Liver (tissue), 8 donors: ENCODE measurements at regions not wholly inside any gene's neighbourhood (a gene's known extent, or its start where the extent isn't known, plus 50 kb on each side); places are given as distances from the start of the nearest gene placed in this dataset.

ENCODE experiments used
- DNase-seq: peaks from one replicate; pipeline ENCODE4 v3.0.0-alpha.2; 2017; ENCODE audit warnings: low spot score
- H3K27ac ChIP-seq, 2 donors: one replicate each; pipeline ENCODE4 v1.7.0; 2013; ENCODE audit warnings: inconsistent platforms in 2 of 2, low read length in 2 of 2, control low read depth in 1 of 2, low read depth in 1 of 2, mild to moderate bottlenecking in 1 of 2
- H3K27me3 ChIP-seq, 4 donors: one replicate each; pipeline versions ENCODE4 v1.6.1 to v1.7.0; 2013; ENCODE audit warnings: low read length in 3 of 4, inconsistent platforms in 1 of 4, mild to moderate bottlenecking in 1 of 4, moderate library complexity in 1 of 4; ENCODE audit not compliant: control insufficient read depth in 4 of 4, insufficient read depth in 4 of 4
- H3K36me3 ChIP-seq, 4 donors: one replicate each; pipeline versions ENCODE4 v1.6.1 to v1.7.0; 2013; ENCODE audit warnings: low read length in 3 of 4, mild to moderate bottlenecking in 3 of 4, low read depth in 1 of 4, moderate library complexity in 1 of 4; ENCODE audit not compliant: control insufficient read depth in 4 of 4, insufficient read depth in 3 of 4
- H3K4me1 ChIP-seq, 4 donors: one replicate each; pipeline versions ENCODE4 v1.6.1 to v1.7.0; 2013; ENCODE audit warnings: low read length in 3 of 4, mild to moderate bottlenecking in 3 of 4, moderate library complexity in 1 of 4; ENCODE audit not compliant: control insufficient read depth in 4 of 4, insufficient read depth in 4 of 4
- H3K4me3 ChIP-seq, 3 donors: one replicate each; pipeline versions ENCODE4 v1.6.1 to v1.7.0; 2013; ENCODE audit warnings: low read length in 3 of 3, control low read depth in 1 of 3, low read depth in 1 of 3, mild to moderate bottlenecking in 1 of 3
- H3K9ac ChIP-seq, 2 donors: one replicate each; pipeline ENCODE4 v1.7.0; 2013; ENCODE audit warnings: low read length in 2 of 2, mild to moderate bottlenecking in 2 of 2, moderate library complexity in 2 of 2, control low read depth in 1 of 2, low read depth in 1 of 2
- H3K9me3 ChIP-seq, 4 donors: one replicate each; pipeline versions ENCODE4 v1.6.1 to v1.7.0; 2013; ENCODE audit warnings: low read length in 3 of 4; ENCODE audit not compliant: control insufficient read depth in 4 of 4
- EGR1 ChIP-seq, 2 donors: IDR thresholded peaks; 2 replicates each; pipeline ENCODE4 v1.6.1; 2016 to 2018; ENCODE audit warnings: antibody characterized with exemption in 2 of 2, low read depth in 2 of 2
- FOXA1 ChIP-seq: IDR thresholded peaks from 2 replicates; pipeline ENCODE4 v1.6.1; 2016; ENCODE audit warnings: antibody characterized with exemption
- FOXA2 ChIP-seq: IDR thresholded peaks from 2 replicates; pipeline ENCODE4 v1.6.1; 2016; ENCODE audit warnings: antibody characterized with exemption
- GABPA ChIP-seq, 2 donors: IDR thresholded peaks in 1 of 2; conservative IDR thresholded peaks in 1 of 2; 2 replicates each; pipeline ENCODE4 v1.6.1; 2016; ENCODE audit warnings: antibody characterized with exemption in 2 of 2, mild to moderate bottlenecking in 1 of 2, moderate library complexity in 1 of 2
- HNF4A ChIP-seq, 2 donors: conservative IDR thresholded peaks; 2 replicates each; pipeline ENCODE4 v1.6.1; 2016; ENCODE audit warnings: antibody characterized with exemption in 2 of 2, mild to moderate bottlenecking in 2 of 2
- HNF4G ChIP-seq: IDR thresholded peaks from 2 replicates; pipeline ENCODE4 v1.6.1; 2016; ENCODE audit warnings: antibody characterized with exemption
- JUND ChIP-seq, 2 donors: IDR thresholded peaks; 2 replicates each; pipeline ENCODE4 v1.6.1; 2016; ENCODE audit warnings: antibody characterized with exemption in 2 of 2
- NR2F2 ChIP-seq: IDR thresholded peaks from 2 replicates; pipeline ENCODE4 v1.6.1; 2016; ENCODE audit warnings: antibody characterized with exemption
- RAD21 ChIP-seq, 2 donors: IDR thresholded peaks; 2 replicates each; pipeline ENCODE4 v1.6.1; 2016; ENCODE audit warnings: antibody characterized with exemption in 2 of 2, mild to moderate bottlenecking in 2 of 2
- RXRA ChIP-seq, 2 donors: IDR thresholded peaks; 2 replicates each; pipeline ENCODE4 v1.6.1; 2017 to 2018; ENCODE audit warnings: antibody characterized with exemption in 2 of 2, mild to moderate bottlenecking in 1 of 2
- SP1 ChIP-seq: IDR thresholded peaks from 2 replicates; pipeline ENCODE4 v1.6.1; 2018; ENCODE audit warnings: antibody characterized with exemption, mild to moderate bottlenecking
- TAF1 ChIP-seq: conservative IDR thresholded peaks from 2 replicates; pipeline ENCODE4 v1.6.1; 2016; ENCODE audit warnings: antibody characterized with exemption, mild to moderate bottlenecking
- YY1 ChIP-seq: IDR thresholded peaks from 2 replicates; pipeline ENCODE4 v1.6.1; 2016; ENCODE audit warnings: antibody characterized with exemption, mild to moderate bottlenecking
- WGBS: extraction: QIAGEN DNeasy Blood & Tissue Kit; methylation state at CpG from one replicate; pipeline ENCODE4 v1.1.7; 2013; 5-methylcytosine and 5-hydroxymethylcytosine counted together
- TF ChIP-seq, protein P1 (sequence below): IDR thresholded peaks from 2 replicates; pipeline ENCODE4 v1.6.1; 2016; ENCODE audit warnings: antibody characterized with exemption
- TF ChIP-seq, protein P2 (sequence below): IDR thresholded peaks from 2 replicates; pipeline ENCODE4 v1.6.1; 2016; ENCODE audit warnings: antibody characterized with exemption, mild to moderate bottlenecking
- TF ChIP-seq, protein P3 (sequence below): IDR thresholded peaks from 2 replicates; pipeline ENCODE4 v1.6.1; 2016; ENCODE audit warnings: antibody characterized with exemption
- TF ChIP-seq, protein P4 (sequence below): fragments of 150-350 bp; IDR thresholded peaks from 2 replicates; pipeline ENCODE4 v1.5.1; 2017; ENCODE audit warnings: improper control_type of control experiment, low read depth, low read length; ENCODE audit not compliant: missing input control
- TF ChIP-seq, protein P5 (sequence below): IDR thresholded peaks from 2 replicates; pipeline ENCODE4 v1.6.1; 2016; ENCODE audit warnings: antibody characterized with exemption
- donor health status: healthy.
- donor health status: healthy.
- donor health status: healthy.
- donor health status: healthy.
- donor health status: healthy.

DNA sequence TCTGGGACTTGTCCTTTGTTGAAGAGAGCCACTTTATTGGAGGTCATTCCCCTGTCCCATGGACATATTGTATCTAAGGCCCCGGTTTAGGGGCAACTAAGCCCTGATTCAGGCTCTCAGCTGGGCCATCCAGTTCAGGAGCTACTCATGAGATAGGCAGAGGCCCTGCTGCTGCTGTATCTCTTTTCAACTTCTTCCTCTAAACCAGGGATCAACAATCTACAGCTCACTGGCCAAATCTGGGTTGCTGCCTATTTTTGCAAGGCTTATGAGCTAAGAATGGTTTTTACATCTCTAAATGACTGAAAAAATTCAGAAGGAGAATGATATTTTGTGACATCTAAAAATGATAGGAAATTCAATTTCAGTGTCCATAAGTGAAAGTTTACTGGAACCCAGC, 166.8 kb upstream of the GLI3 start:
- WGBS: 74% methylated on average over 1 of the region's 1 CpG
- TF ChIP-seq FOXA2 (no peak), GABPA (IDR thresholded peaks at IDR 0.05 in 1 of 2, conservative IDR thresholded peaks at IDR 0.05 in 1 of 2) (no peak), FOXA1 (no peak), TAF1 (no peak), RAD21 (IDR thresholded peaks at IDR 0.05) (no peak), JUND (IDR thresholded peaks at IDR 0.05) (no peak), EGR1 (IDR thresholded peaks at IDR 0.05; ENCODE audit: low read depth in 2 of 2) (no peak), SP1 (no peak), HNF4G (no peak)
- TF ChIP-seq, protein P1, sequence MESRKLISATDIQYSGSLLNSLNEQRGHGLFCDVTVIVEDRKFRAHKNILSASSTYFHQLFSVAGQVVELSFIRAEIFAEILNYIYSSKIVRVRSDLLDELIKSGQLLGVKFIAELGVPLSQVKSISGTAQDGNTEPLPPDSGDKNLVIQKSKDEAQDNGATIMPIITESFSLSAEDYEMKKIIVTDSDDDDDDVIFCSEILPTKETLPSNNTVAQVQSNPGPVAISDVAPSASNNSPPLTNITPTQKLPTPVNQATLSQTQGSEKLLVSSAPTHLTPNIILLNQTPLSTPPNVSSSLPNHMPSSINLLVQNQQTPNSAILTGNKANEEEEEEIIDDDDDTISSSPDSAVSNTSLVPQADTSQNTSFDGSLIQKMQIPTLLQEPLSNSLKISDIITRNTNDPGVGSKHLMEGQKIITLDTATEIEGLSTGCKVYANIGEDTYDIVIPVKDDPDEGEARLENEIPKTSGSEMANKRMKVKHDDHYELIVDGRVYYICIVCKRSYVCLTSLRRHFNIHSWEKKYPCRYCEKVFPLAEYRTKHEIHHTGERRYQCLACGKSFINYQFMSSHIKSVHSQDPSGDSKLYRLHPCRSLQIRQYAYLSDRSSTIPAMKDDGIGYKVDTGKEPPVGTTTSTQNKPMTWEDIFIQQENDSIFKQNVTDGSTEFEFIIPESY: no peak
- TF ChIP-seq, protein P2, sequence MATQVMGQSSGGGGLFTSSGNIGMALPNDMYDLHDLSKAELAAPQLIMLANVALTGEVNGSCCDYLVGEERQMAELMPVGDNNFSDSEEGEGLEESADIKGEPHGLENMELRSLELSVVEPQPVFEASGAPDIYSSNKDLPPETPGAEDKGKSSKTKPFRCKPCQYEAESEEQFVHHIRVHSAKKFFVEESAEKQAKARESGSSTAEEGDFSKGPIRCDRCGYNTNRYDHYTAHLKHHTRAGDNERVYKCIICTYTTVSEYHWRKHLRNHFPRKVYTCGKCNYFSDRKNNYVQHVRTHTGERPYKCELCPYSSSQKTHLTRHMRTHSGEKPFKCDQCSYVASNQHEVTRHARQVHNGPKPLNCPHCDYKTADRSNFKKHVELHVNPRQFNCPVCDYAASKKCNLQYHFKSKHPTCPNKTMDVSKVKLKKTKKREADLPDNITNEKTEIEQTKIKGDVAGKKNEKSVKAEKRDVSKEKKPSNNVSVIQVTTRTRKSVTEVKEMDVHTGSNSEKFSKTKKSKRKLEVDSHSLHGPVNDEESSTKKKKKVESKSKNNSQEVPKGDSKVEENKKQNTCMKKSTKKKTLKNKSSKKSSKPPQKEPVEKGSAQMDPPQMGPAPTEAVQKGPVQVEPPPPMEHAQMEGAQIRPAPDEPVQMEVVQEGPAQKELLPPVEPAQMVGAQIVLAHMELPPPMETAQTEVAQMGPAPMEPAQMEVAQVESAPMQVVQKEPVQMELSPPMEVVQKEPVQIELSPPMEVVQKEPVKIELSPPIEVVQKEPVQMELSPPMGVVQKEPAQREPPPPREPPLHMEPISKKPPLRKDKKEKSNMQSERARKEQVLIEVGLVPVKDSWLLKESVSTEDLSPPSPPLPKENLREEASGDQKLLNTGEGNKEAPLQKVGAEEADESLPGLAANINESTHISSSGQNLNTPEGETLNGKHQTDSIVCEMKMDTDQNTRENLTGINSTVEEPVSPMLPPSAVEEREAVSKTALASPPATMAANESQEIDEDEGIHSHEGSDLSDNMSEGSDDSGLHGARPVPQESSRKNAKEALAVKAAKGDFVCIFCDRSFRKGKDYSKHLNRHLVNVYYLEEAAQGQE: no peak

DNA sequence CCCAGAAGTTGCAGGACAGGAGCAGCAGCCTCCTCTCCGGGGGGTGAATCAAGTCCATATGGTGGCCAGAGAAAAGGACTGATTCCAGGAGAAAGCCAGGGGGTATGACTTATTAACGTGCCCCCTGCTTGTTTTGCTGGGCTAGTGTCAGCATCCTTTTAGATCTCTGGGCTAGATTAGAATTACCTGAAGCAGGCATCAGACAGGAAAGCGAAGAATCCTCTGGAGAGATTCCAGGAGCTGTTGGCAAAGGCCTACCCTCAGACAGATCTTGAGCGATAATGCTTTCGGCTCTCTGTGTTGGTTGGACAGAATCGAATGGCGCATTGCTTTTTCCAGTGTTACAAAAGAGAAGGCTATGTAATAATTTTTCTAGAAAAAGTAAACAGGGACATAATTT, 164.0 kb upstream of the GLI3 start:
- WGBS: 85% methylated on average over 7 of the region's 7 CpGs

More for the DNA sequence above, 166.8 kb upstream of the GLI3 start:
- no peak overlapping the region for H3K4me3 ChIP-seq
- H3K27ac ChIP-seq: no peak overlapping the region
- H3K4me1 ChIP-seq: no peaks in the 10 kb centered on the region
- no peaks in the 10 kb centered on the region for H3K9me3 ChIP-seq
- DNase-seq: no peak
- H3K36me3 ChIP-seq: no peaks in the 10 kb centered on the region
- no peak overlapping the region for H3K9ac ChIP-seq
- peaks cover 0 to 3% (median 0%) of the 10 kb centered on the region in 4 donors for H3K27me3 ChIP-seq

More for the DNA sequence above, 164.0 kb upstream of the GLI3 start:
- TF ChIP-seq FOXA2 (no peak), FOXA1 (no peak), TAF1 (no peak), RXRA (IDR thresholded peaks at IDR 0.05) (no peak), HNF4A (conservative IDR thresholded peaks at IDR 0.05) (no peak), HNF4G (no peak), JUND (IDR thresholded peaks at IDR 0.05) (no peak), YY1 (no peak), GABPA (IDR thresholded peaks at IDR 0.05 in 1 of 2, conservative IDR thresholded peaks at IDR 0.05 in 1 of 2) (no peak), RAD21 (IDR thresholded peaks at IDR 0.05) (no peak), NR2F2 (no peak)
- TF ChIP-seq, protein P1: no peak
- TF ChIP-seq, protein P2: no peak
- TF ChIP-seq, protein P3, sequence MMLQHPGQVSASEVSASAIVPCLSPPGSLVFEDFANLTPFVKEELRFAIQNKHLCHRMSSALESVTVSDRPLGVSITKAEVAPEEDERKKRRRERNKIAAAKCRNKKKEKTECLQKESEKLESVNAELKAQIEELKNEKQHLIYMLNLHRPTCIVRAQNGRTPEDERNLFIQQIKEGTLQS: no peak
- TF ChIP-seq, protein P4, sequence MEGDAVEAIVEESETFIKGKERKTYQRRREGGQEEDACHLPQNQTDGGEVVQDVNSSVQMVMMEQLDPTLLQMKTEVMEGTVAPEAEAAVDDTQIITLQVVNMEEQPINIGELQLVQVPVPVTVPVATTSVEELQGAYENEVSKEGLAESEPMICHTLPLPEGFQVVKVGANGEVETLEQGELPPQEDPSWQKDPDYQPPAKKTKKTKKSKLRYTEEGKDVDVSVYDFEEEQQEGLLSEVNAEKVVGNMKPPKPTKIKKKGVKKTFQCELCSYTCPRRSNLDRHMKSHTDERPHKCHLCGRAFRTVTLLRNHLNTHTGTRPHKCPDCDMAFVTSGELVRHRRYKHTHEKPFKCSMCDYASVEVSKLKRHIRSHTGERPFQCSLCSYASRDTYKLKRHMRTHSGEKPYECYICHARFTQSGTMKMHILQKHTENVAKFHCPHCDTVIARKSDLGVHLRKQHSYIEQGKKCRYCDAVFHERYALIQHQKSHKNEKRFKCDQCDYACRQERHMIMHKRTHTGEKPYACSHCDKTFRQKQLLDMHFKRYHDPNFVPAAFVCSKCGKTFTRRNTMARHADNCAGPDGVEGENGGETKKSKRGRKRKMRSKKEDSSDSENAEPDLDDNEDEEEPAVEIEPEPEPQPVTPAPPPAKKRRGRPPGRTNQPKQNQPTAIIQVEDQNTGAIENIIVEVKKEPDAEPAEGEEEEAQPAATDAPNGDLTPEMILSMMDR: no peak
- TF ChIP-seq, protein P5, sequence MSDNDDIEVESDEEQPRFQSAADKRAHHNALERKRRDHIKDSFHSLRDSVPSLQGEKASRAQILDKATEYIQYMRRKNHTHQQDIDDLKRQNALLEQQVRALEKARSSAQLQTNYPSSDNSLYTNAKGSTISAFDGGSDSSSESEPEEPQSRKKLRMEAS: no peak
- no peaks in the 10 kb centered on the region for H3K9me3 ChIP-seq
- H3K27ac ChIP-seq: no peak overlapping the region
- no peaks in the 10 kb centered on the region for H3K36me3 ChIP-seq
- H3K4me3 ChIP-seq: no peak overlapping the region
- no peaks in the 10 kb centered on the region for H3K4me1 ChIP-seq
- DNase-seq: no peak
- peaks cover 0 to 7% (median 0%) of the 10 kb centered on the region in 4 donors for H3K27me3 ChIP-seq
- no peak overlapping the region for H3K9ac ChIP-seq
